ENCODE measurements at regions not wholly inside any gene's neighbourhood (a gene's known extent, or its start where the extent isn't known, plus 50 kb on each side); places are given as distances from the start of the nearest gene placed in this dataset.

DNA sequence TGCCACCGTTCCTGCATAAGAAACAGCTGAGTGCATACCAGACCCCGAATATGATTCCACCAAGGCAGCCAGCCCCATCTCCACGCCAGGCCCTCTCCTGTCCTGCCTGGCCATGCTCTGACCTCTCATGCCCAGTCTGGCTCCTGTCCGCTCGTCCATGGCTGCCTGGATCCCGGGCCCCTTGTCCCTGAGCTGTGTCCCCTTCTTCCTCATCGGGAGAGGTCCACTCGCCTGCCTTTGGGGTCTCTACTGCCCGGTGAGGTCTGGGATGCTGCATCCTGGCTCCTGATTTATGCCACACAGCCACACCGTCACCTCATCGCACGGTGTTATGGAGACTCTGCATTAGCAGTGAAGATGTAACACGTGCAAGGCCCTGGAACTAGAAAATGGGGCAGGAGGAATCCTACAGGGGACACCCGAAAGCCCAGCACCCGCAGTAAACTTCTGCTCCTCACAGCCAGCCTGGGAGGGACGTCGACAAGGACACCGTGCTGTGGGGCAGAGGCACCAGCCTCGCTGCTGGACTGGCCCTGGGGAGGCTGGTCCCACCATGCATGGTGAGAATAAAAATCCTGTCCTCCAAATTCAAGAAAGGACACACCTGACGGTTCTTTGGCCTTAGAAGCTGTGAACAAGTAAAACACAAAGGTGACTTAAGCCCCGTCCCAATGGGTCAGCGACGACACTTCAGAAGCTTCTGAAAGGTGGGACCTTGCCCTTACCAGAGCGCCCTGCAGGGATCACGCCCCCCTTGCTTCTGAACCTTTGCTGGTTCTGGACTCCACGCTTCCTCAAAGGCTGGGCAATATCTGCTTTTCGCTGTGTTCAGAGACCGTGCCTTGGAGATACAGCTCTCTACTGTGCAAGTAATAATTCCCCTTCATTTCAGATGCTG is 103.0 kb downstream of the DLL1 start:
- no peak overlapping the region for H3K27ac ChIP-seq (ENCODE audit: low read depth in 1 of 2, low read length in 1 of 2)
- no peaks in the 10 kb centered on the region for H3K4me1 ChIP-seq (ENCODE audit: control insufficient read depth in 5 of 5, insufficient read depth in 5 of 5, low read length in 5 of 5)
- DNase-seq (no peak), ATAC-seq (ENCODE audit: insufficient read depth, low FRiP score) (no peak)
- H3K9ac ChIP-seq (ENCODE audit: insufficient read depth in 1 of 2, low read length in 2 of 2): no peak overlapping the region
- 88 to 91% methylated on average over 28 of the region's 28 CpGs for WGBS, 2 donors
- H3K4me3 ChIP-seq: no peak overlapping the region
- H3K27me3 ChIP-seq (ENCODE audit: control insufficient read depth in 3 of 3, insufficient read depth in 3 of 3, low read length in 2 of 3): no peaks in the 10 kb centered on the region
- H3K36me3 ChIP-seq (ENCODE audit: control insufficient read depth in 4 of 4, insufficient read depth in 4 of 4, low read length in 4 of 4): no peaks in the 10 kb centered on the region
- peaks cover 0 to 4% (median 0%) of the 10 kb centered on the region in 4 donors for H3K9me3 ChIP-seq (ENCODE audit: control insufficient read depth in 4 of 4, insufficient read depth in 3 of 4, low read length in 3 of 4)
- TF ChIP-seq, protein P1, sequence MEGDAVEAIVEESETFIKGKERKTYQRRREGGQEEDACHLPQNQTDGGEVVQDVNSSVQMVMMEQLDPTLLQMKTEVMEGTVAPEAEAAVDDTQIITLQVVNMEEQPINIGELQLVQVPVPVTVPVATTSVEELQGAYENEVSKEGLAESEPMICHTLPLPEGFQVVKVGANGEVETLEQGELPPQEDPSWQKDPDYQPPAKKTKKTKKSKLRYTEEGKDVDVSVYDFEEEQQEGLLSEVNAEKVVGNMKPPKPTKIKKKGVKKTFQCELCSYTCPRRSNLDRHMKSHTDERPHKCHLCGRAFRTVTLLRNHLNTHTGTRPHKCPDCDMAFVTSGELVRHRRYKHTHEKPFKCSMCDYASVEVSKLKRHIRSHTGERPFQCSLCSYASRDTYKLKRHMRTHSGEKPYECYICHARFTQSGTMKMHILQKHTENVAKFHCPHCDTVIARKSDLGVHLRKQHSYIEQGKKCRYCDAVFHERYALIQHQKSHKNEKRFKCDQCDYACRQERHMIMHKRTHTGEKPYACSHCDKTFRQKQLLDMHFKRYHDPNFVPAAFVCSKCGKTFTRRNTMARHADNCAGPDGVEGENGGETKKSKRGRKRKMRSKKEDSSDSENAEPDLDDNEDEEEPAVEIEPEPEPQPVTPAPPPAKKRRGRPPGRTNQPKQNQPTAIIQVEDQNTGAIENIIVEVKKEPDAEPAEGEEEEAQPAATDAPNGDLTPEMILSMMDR (IDR thresholded peaks at IDR 0.05; ENCODE audit: control extremely low read depth, extremely low read depth): no peak

DNA sequence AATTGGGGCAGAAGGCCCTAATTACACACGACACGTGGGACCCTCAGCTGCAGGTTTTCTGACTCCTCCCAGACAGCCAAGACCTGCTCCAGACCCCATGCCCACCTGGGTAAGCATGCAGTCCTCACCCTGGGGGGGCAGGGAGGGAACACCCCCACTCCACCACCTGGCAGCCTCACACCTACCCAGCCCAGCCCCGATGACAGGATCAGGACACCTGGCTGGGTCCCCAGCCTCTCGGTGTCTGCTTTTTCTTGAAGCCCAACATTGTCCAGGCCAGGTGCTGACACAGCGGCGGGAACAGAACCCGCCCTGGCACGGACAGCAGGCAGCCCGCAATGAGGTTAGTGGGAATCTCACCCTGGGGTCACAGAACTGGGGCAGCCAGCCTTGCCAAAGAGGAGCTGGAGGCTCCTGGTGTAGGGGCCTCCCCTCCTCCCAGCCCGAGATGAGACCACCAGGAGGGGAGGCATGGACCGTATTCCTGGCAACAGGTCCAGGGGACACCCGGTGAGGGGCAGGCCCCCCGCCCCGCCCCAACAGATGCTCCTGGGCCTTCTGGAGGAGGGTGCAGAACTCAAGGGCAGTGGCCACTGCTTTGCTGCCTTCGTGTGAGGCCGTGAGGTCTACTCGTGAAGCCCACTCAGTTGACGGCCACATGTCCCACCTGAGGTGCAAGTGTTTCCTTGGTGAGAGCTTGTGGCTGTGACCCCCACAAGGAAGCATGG is 103.8 kb downstream of the DLL1 start:
- Histone ChIP-seq H3K9me3 (ENCODE audit: control insufficient read depth in 4 of 4, insufficient read depth in 3 of 4, low read length in 3 of 4) (peaks cover 0 to 2% (median 0%) of the 10 kb centered on the region in 4 donors), H3K27me3 (ENCODE audit: control insufficient read depth in 3 of 3, insufficient read depth in 3 of 3, low read length in 2 of 3) (peaks cover 0 to 4% (median 0%) of the 10 kb centered on the region in 3 donors), H3K4me3 (no peak overlapping the region), H3K4me1 (ENCODE audit: control insufficient read depth in 5 of 5, insufficient read depth in 5 of 5, low read length in 5 of 5) (no peaks in the 10 kb centered on the region), H3K9ac (ENCODE audit: insufficient read depth in 1 of 2, low read length in 2 of 2) (no peak overlapping the region), H3K36me3 (ENCODE audit: control insufficient read depth in 4 of 4, insufficient read depth in 4 of 4, low read length in 4 of 4) (no peaks in the 10 kb centered on the region), H3K27ac (ENCODE audit: low read depth in 1 of 2, low read length in 1 of 2) (no peak overlapping the region)
- TF ChIP-seq, protein P1 (IDR thresholded peaks at IDR 0.05; ENCODE audit: control extremely low read depth, extremely low read depth): no peak
- DNase-seq (no peak), ATAC-seq (ENCODE audit: insufficient read depth, low FRiP score) (no peak)
- 89 to 91% methylated on average over 18 of the region's 18 CpGs for WGBS, 2 donors

DNA sequence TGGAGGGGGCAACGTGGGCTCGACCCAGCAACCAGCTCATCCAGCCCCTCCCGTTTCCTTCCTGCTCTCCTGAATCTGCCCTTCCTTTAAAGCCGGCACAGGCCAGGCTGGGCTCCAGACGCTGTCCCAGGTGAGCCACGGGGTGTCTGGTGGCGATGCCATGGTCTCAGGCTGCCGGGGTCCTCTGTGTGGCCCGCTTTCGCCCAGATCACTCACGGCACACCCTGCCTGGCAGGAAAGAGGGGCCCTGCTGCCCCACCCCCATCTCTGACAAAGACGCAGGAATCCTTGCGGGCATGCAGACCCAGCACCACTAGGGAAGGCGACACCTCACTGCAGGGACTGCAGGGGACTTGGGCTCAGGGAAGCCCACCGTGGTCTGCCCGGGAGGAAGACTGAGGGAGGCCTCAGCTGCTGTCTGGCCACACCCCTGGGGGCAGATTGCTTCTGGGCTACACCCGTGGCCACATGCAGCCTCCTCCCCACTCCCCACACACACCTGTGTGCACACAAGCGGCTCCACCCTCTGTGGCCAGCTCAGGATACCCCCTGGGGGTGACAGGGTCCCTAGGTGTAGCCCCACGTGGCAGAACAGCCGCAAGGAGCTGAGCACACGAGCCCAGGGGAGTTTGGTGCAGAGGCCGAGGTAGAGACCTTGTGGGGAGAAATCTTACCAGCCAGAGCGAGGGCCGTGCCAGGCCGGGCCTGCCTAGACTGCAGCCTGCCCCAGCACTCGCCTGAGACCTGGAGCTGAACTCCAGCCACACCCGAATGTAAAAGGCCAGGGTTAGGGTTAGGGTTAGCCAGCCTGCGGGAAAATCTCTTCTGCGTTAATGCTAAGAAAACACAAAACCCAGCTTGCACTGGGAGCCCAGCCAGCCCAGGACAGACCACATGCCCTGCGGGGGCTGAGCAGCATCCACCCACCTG is 104.6 kb downstream of the DLL1 start:
- ATAC-seq (ENCODE audit: insufficient read depth, low FRiP score): no peak
- no peaks in the 10 kb centered on the region for H3K4me1 ChIP-seq (ENCODE audit: control insufficient read depth in 5 of 5, insufficient read depth in 5 of 5, low read length in 5 of 5)
- H3K4me3 ChIP-seq: no peak overlapping the region
- no peaks in the 10 kb centered on the region for H3K36me3 ChIP-seq (ENCODE audit: control insufficient read depth in 4 of 4, insufficient read depth in 4 of 4, low read length in 4 of 4)
- H3K9me3 ChIP-seq (ENCODE audit: control insufficient read depth in 4 of 4, insufficient read depth in 3 of 4, low read length in 3 of 4): peaks cover 0 to 2% (median 0%) of the 10 kb centered on the region in 4 donors
- peaks cover 0 to 8% (median 0%) of the 10 kb centered on the region in 3 donors for H3K27me3 ChIP-seq (ENCODE audit: control insufficient read depth in 3 of 3, insufficient read depth in 3 of 3, low read length in 2 of 3)
- WGBS, 2 donors: 72 to 76% methylated on average over 26 to 30 of the region's 30 CpGs
- TF ChIP-seq, protein P1 (IDR thresholded peaks at IDR 0.05; ENCODE audit: control extremely low read depth, extremely low read depth): no peak
- DNase-seq: no peak
- H3K27ac ChIP-seq (ENCODE audit: low read depth in 1 of 2, low read length in 1 of 2): no peak overlapping the region
- H3K9ac ChIP-seq (ENCODE audit: insufficient read depth in 1 of 2, low read length in 2 of 2): no peak overlapping the region

Measured in lung (tissue), 11 donors.